Muscle layer of duodenum (tissue), 2 donors: ENCODE measurements at regions not wholly inside any gene's neighbourhood (a gene's known extent, or its start where the extent isn't known, plus 50 kb on each side); places are given as distances from the start of the nearest gene placed in this dataset.
"Not testable (repeated sequence)": the region's sequence is repeated elsewhere in the genome, so short reads cannot be mapped to it uniquely, and the experiment has no call there.

Source experiments
- H3K27ac ChIP-seq: one replicate; pipeline ENCODE4 v1.7.0; 2013; ENCODE audit warnings: mild to moderate bottlenecking, low read length
- H3K27me3 ChIP-seq: one replicate; pipeline ENCODE4 v1.7.0; 2013; ENCODE audit warnings: low read depth, mild to moderate bottlenecking, control low read depth, low read length
- H3K36me3 ChIP-seq, 2 donors: one replicate each; pipeline ENCODE4 v1.7.0; 2013; ENCODE audit warnings: low read length in 2 of 2, control low read depth in 1 of 2, mild to moderate bottlenecking in 1 of 2; ENCODE audit not compliant: insufficient read depth in 2 of 2, control insufficient read depth in 1 of 2
- H3K4me1 ChIP-seq, 2 donors: one replicate each; pipeline ENCODE4 v1.7.0; 2013; ENCODE audit warnings: low read length in 2 of 2, mild to moderate bottlenecking in 2 of 2, control low read depth in 1 of 2, moderate library complexity in 1 of 2; ENCODE audit not compliant: insufficient read depth in 2 of 2, control insufficient read depth in 1 of 2
- H3K4me3 ChIP-seq, 2 donors: one replicate each; pipeline ENCODE4 v1.7.0; 2013; ENCODE audit warnings: low read length in 2 of 2, low read depth in 1 of 2, mild to moderate bottlenecking in 1 of 2
- H3K9me3 ChIP-seq, 2 donors: one replicate each; pipeline ENCODE4 v1.7.0; 2013; ENCODE audit warnings: low read length in 2 of 2, control low read depth in 1 of 2, mild to moderate bottlenecking in 1 of 2; ENCODE audit not compliant: control insufficient read depth in 1 of 2
- donor health status: healthy.

GRCh38 chr2:95730813-95731212 is 139.0 kb downstream of the TRIM43 start:
- H3K27ac ChIP-seq = no peak overlapping the region
- no peaks in the 10 kb centered on the region for H3K9me3 ChIP-seq
- H3K27me3 ChIP-seq = no peaks in the 10 kb centered on the region
- no peaks in the 10 kb centered on the region for H3K36me3 ChIP-seq
- no peak overlapping the region for H3K4me3 ChIP-seq
- H3K4me1 ChIP-seq = no peaks in the 10 kb centered on the region

- Histone ChIP-seq H3K27ac (no peak overlapping the region), H3K9me3 (no peaks in the 10 kb centered on the region), H3K27me3 (no peaks in the 10 kb centered on the region), H3K4me1 (no peaks in the 10 kb centered on the region), H3K4me3 (no peak overlapping the region), H3K36me3 (no peaks in the 10 kb centered on the region)
Measured at GRCh38 chr2:95734976-95735890, 143.4 kb downstream of the TRIM43 start.

GRCh38 chr2:95738301-95738700 is 146.5 kb downstream of the TRIM43 start:
- Histone ChIP-seq H3K27ac (no peak overlapping the region), H3K4me3 (no peak overlapping the region), H3K36me3 (no peaks in the 10 kb centered on the region), H3K9me3 (no peaks in the 10 kb centered on the region), H3K27me3 (no peaks in the 10 kb centered on the region), H3K4me1 (no peaks in the 10 kb centered on the region)

GRCh38 chr2:95752126-95752525 is 160.3 kb downstream of the TRIM43 start:
- H3K36me3 ChIP-seq, H3K4me1 ChIP-seq, H3K27ac ChIP-seq, H3K4me3 ChIP-seq, H3K9me3 ChIP-seq, H3K27me3 ChIP-seq: not testable (repeated sequence)

- not testable (repeated sequence) for H3K27me3 ChIP-seq, H3K4me1 ChIP-seq, H3K36me3 ChIP-seq, H3K4me3 ChIP-seq, H3K9me3 ChIP-seq, H3K27ac ChIP-seq
Measured at GRCh38 chr2:95753812-95754211, 162.0 kb downstream of the TRIM43 start.

GRCh38 chr2:95754213-95754612 is 162.4 kb downstream of the TRIM43 start:
- H3K4me1 ChIP-seq, H3K27me3 ChIP-seq, H3K9me3 ChIP-seq, H3K4me3 ChIP-seq, H3K27ac ChIP-seq, H3K36me3 ChIP-seq: not testable (repeated sequence)

- not testable (repeated sequence) for H3K9me3 ChIP-seq, H3K36me3 ChIP-seq, H3K4me3 ChIP-seq, H3K27ac ChIP-seq, H3K27me3 ChIP-seq, H3K4me1 ChIP-seq
Measured at GRCh38 chr2:95754819-95755563, 163.2 kb downstream of the TRIM43 start.

- not testable (repeated sequence) for H3K9me3 ChIP-seq, H3K4me1 ChIP-seq, H3K27ac ChIP-seq, H3K27me3 ChIP-seq, H3K4me3 ChIP-seq, H3K36me3 ChIP-seq
Measured at GRCh38 chr2:95755956-95756669, 164.3 kb downstream of the TRIM43 start.

- Histone ChIP-seq H3K9me3 (no peaks in the 10 kb centered on the region), H3K27me3 (no peaks in the 10 kb centered on the region)
Measured at GRCh38 chr2:95757988-95758387, 166.2 kb downstream of the TRIM43 start.

GRCh38 chr2:95759481-95760246 is 167.9 kb downstream of the TRIM43 start:
- H3K27ac ChIP-seq = no peak overlapping the region
- no peak overlapping the region for H3K4me3 ChIP-seq
- no peaks in the 10 kb centered on the region for H3K36me3 ChIP-seq
- no peaks in the 10 kb centered on the region for H3K27me3 ChIP-seq
- no peaks in the 10 kb centered on the region for H3K9me3 ChIP-seq
- no peaks in the 10 kb centered on the region for H3K4me1 ChIP-seq

More at GRCh38 chr2:95757988-95758387, 166.2 kb downstream of the TRIM43 start:
- Histone ChIP-seq H3K36me3 (no peaks in the 10 kb centered on the region), H3K27ac (no peak overlapping the region), H3K4me1 (no peaks in the 10 kb centered on the region), H3K4me3 (no peak overlapping the region)
